Nucleus accumbens (tissue), 56 donors: ENCODE measurements at regions not wholly inside any gene's neighbourhood (a gene's known extent, or its start where the extent isn't known, plus 50 kb on each side); places are given as distances from the start of the nearest gene placed in this dataset.
"Not testable (repeated sequence)": the region's sequence is repeated elsewhere in the genome, so short reads cannot be mapped to it uniquely, and the experiment has no call there.

Source experiments
- DNase-seq, 56 donors: peaks; one replicate each; lab custom pipeline; 2025; lab: John Stamatoyannopoulos, UW

DNA sequence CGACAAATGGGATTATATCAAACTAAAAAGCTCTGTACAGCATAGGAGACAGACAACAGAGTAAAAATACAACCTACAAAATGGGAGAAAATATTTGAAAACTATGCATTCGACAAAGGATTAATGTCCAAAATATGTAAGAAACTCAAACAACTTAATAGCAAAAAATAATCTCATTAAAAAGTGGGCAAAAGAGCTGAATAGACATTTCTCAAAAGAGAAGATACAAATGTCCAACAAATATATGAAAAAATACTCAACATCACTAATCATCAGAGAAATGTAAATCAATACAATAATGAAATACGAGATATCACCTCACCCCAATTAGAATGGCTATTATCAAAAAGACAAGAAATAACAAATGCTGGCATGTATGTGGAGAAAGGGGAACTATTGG is 272.9 kb downstream of the KLHL13 start:
- DNase-seq: no peak

DNA sequence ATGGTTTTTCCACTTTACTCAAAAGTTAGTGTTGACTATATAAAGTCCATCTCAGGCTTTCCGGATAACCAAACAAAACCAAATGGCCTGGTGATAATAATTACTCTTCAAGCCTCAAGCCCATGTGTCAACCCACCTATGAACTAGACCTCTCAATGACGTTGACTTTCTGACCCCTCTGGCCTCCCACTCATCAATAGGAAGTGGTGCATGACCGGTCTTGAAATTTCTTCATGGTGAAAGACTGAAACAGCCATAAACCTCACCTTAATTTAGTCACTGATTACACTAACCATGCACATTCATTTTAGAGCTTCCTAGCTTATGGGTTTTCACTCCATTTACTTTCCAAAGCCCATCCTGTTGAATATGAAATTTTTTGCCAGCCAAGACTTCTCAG is 276.0 kb downstream of the KLHL13 start:
- no peak for DNase-seq

DNA sequence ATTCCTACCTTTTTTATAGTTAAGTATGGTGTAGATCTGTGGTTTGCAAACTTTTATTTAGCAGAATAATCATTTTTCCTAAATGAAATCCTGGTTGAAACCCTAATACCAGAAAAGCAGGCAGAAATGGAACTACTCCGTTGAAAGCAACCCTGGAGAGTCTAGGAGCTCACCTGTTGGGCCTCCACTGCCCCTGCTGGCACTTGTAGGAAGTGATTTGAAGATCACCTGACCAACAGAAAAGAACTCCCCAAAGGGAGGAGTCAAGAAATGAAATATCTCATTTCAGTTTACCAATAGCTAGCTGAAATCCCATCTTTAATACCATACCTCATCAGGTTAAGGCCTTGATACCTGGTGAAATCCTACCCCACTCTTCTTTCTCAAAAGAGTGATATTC is 277.1 kb downstream of the KLHL13 start:
- no peak for DNase-seq

DNA sequence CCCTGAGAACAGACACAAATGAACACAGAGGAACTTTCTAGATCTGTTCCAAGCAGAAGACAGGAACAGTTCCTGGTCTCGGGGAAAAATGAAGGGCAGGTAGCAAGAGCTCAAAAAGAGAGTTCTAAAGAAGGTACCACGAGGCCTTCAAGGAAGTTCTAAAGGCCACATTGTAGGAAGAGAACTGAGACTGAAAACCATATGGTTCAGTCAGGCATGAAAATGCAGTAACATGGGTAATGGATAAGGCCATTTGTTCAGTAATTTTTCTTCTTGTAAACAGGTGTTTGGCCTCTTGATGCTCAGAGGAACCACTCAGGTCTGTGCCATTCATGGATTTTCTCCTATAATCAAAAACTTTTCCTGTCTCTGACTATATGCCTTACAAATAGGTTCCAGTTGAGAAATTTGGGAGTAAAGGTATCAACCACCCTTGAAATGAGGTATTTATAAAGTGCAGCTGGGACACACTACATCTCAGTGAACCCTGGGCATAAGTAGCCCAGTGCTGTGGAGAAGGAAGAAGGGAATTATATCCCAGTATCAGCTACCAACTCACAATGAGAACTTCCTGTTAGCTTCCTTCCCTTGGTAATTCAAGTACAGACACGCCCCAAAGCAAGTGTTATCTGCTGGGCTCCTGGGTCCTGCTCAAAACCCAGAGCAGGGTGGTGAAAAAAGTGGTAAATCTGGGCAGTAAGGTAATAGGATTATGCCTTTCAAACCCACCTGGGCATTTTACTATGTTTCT is 277.9 kb downstream of the KLHL13 start:
- no peak for DNase-seq

DNA sequence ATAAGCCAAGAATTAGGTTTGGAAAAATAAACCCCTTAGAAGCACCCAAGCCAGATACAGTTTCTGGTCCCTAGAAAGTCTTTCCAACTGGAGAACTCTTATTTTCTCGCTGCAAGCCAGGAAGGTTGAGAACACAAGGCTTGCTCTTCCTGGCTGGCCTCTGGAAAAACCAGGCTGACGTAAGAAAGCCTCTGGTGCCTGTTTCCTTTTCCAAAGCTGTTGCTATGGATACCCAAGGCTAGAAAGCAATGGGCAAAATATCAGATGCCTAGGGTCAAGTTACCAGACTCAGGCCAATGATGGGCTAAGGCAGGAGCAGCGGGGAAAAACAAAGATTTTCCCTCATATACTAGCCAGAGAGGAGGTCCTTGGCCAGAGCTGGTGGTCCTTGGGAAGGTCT is 281.6 kb downstream of the KLHL13 start:
- DNase-seq: no peak

DNA sequence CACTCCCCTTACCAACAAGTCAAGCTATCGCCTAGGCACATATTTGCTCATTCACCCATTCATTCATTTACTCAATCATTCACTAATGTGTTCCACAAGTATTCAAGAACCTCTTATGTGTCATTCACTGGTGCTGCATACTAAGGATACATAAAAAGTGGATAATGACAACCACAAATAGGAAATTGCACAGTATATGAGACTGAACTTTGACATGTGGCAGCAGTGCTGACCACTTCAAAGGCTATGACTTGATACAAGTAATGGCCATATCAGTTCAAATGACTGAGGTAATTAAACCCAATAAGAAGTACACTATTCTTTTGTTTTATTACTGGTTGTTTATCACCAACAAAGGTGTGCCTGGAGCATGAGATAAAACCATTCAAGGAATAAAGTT is 282.5 kb downstream of the KLHL13 start:
- no peak for DNase-seq

DNA sequence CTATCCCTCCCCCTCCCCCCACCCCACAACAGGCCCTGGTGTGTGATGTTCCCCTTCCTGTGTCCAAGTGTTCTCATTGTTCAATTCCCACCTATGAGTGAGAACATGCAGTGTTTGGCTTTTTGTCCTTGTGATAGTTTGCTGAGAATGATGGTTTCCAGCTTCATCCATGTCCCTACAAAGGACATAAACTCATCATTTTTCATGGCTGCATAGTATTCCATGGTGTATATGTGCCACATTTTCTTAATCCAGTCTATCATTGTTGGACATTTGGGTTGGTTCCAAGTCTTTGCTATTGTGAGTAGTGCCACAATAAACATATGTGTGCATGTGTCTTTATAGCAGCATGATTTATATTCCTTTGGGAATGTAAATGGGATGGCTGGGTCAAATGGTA is 295.1 kb downstream of the KLHL13 start:
- not testable (repeated sequence) for DNase-seq

DNA sequence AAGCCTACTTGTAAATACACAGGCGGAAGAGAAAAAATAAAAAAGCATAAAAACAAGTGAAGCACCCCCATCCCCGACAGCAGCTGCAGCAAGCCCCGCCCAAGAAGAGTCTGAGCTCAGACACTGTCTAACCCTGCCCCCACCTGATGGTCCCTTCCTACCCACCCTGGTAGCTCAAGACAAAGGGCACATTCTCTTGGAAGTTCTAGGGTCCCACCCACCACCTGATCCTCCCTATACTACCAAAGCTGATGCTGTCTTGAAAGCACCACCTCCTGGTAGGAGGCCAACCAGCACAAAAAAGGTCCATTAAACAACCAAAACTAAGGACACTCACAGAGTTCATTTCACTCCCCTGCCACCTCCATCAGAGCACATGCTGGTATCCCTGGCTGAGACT is 308.2 kb downstream of the KLHL13 start:
- DNase-seq: no peak

DNA sequence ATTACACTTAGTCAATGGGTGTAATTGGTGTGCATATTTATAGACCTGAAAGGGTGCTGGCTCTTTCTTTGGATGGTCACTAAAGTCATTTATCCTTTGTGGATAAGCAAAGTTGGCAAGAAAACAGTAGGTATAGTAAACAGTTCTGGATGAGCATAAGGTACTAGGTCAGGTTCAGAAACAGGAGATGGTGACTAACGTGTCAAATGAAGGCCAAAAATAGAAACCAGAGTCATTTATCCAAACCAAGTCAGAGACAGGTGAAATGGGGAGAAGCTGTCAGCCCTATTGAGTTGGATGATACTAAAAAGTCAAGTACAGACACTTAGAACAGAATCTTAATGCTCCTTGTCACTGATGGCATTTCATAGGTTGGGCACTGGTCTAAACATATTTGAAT is 313.1 kb downstream of the KLHL13 start:
- no peak for DNase-seq

DNA sequence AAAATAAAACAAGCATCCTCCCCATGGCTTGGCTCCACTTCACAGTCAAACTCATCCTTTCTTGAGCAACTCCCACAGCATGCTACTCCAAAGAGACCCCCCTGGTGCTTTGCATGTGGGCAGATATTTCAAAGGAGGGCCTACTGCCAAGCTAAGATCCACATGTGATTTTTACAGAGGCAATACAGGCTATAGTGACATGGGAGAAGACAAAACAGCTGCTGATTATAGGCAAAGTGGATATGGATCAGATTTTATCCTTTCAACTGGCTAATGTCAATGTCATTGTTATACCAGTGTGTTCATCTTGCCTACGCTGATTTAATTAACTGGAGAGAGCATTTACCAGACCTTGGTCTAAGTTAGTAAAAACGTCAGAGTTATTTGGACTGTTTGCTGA is 328.3 kb downstream of the KLHL13 start:
- no peak for DNase-seq

DNA sequence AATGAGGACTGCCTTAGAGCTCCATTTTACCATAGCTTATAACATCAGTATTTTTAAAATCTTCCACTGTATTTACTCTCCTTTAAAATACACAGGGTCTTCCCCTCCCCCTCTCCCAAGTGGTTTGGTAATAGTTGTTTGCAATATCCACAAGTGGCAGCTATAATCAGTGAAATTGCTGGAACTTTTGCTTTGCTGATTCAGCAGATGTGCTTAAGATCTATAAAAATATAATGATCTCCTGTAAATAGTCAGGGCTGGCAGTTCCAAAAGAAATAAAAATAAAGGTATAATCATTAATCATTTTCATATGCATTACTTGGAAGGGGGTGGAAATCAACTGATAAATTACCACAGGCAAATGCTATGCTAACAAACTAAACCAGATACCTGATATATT is 345.2 kb downstream of the KLHL13 start:
- no peak for DNase-seq

DNA sequence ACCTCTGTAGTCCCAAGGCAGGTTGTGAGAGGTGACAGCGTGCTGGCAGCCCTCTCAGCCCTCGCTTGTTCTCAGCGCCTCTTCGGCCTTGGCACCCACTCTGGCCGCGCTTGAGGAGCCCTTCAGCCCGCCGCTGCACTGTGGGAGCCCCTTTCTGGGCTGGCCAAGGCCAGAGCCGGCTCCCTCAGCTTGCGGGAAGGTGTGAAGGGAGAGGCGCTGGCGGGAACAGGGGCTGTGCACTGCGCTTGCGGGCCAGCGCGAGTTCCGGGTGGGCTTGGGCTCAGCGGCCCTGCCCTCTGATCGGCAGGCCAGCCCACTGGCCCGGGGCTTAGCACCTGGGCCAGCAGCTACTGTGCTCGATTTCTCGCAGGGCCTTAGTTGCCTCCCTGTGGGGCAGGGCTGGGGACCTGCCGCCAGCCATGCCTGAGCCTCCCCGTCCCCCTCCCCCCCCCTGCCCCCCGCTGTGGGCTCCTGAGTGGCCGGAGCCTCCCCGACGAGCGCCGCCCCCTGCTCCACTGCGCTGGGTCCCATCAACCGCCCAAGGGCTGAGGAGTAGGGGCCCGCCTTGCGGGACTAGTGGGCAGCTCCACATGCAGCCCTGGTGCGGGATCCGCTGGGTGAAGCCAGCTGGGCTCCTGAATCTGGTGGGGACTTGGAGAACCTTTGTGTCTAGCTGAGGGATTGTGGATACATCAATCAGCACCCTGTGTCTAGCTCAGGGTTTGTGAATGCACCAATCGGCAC is 347.6 kb downstream of the KLHL13 start:
- DNase-seq: no peak

DNA sequence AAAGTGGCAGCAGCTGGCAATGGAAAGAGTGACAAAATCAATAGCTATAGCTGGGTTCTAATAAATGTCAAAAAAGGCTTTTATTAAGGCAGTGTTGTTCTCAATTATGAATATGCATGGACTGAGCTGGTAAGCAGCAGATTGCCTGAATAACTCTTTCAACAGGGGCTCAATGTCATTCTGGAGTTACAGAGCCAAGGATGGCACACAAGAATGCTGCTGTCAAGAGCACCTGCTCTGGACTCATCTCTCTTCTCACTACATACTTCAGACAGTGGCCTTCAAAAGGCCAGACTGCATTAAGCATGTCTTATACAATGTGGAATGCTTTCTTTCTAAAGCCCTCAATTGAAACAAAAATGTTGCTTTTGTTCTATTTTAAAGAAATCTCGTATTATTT is 351.4 kb downstream of the KLHL13 start:
- DNase-seq: no peak

DNA sequence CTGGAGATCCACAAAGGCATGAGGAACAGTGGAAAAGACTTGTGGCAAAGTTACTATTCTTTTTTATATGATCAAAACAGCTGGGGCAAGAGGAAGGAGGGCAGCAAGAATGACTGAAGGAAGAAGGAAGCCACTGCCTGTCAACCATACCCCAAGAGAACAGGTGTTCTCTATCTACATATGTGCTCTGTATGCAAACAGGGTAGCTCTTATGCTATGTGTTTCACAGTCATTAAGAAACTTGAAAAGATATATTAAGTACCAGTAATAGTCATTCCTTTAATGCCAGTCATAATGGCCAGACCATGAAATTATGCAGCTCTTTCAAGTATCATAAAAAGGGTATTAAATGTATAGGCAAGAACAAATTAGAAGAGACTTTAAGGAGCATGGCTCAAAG is 363.9 kb downstream of the KLHL13 start:
- no peak for DNase-seq

DNA sequence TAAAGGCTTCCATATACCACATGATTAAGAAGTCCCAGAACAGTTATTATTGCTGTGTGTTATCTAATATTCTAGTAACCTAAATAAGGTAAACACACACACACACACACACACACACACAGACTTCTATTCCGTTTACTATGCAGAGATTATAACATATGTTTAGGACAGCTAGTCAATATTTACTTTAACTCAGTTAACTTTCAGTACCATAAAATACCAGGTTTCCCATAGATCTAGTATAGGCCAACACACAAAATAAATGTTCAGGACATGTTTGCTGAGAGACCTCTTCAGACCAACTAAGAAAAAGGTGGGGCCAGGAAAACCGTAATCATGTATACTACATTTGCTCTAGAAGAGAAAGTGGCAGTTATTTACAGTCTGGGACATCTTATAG is 365.5 kb downstream of the KLHL13 start:
- no peak for DNase-seq

DNA sequence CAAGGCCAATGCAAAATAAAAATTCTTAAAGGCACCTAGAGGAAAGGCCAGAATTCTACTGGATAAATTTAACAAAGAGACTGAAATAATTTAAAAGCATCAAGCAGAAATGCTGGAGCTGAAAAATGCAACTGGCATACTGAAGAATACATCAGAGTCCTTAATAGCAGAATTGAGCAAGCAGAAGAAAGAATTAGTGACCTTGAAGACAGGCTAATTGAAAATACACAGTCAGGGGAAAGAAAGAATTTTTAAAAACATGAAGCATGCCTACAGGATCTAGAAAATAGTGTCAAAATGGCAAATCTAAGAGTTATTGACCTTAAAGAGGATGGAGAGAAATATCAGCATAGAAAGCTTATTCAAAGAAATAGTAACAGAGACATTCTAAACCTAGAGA is 371.7 kb downstream of the KLHL13 start:
- DNase-seq: no peak

DNA sequence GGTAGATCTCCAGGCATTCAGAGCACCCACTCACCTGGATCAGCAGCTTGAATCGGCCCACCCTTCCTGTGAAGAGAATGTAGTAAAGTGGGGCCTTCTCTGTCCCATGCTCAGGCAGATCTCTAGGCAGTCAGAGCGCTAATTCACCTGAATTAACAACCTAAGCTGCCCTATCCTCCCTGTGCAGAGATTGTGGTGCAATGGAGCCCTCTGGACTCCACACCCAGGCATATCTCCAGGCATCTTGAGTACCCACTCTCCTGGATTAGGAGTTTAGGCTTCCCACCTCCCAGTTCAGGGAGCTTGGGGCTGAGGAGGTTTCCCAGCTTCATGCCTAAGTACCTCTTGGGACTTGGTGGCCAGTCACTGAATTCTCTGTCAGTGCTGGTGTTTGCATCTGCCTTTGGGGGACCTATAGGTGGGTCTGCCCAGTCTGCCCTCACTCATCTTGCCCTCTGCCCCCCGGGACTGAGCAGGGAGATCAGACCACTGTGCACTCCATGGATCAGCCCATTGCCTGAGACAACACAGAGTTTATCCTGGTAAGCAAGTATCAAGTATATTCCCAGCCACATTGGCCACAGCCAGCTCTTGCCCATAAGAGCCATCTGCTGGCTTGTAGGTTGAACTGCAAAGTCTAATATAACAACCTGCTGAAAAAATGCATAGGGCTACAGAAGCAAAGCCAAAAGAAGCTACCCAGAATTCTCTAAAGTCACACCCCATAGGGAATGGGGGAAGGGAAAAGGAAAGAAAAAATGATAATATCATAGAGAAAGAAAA is 372.9 kb downstream of the KLHL13 start:
- peak in 2 of 56 donors; percentile 0 for DNase-seq

DNA sequence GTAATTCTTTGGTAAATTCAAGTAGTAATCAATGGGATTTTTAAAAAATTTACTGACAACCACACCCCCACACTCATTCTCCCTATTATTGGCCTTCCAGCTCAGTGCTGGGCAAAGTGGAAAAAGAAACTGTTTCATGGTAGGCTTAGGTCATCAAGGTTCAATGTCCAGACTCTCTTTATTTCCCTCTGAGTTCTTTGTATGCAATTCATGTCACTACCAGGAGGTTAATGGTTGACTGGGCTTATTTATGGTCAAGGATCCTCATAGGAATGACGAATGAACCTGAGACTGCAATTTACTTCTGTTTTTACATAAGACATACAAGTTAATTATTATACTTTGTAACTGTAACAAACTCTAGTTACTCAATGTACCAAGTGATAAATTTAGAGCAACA is 403.2 kb downstream of the KLHL13 start:
- no peak for DNase-seq

DNA sequence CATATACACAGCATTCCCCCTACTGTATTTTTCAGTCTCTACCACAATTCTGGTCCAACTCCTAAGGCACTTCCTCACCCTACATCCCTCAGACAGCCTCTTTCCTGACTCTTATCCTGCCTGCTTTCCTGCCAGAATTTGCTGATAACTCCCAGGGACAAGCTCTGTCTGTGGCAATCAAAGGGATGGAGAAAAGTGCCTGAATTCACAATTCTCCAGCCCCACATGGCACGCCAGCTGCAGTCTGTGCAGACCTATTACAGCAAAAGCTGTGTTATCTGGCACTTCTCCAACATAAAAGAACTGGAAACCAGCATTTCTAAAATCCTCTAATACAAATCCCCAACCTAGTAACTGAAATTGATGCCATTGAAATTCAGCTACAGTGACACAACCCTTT is 404.8 kb downstream of the KLHL13 start:
- DNase-seq: peak in 1 of 56 donors; percentile 0

DNA sequence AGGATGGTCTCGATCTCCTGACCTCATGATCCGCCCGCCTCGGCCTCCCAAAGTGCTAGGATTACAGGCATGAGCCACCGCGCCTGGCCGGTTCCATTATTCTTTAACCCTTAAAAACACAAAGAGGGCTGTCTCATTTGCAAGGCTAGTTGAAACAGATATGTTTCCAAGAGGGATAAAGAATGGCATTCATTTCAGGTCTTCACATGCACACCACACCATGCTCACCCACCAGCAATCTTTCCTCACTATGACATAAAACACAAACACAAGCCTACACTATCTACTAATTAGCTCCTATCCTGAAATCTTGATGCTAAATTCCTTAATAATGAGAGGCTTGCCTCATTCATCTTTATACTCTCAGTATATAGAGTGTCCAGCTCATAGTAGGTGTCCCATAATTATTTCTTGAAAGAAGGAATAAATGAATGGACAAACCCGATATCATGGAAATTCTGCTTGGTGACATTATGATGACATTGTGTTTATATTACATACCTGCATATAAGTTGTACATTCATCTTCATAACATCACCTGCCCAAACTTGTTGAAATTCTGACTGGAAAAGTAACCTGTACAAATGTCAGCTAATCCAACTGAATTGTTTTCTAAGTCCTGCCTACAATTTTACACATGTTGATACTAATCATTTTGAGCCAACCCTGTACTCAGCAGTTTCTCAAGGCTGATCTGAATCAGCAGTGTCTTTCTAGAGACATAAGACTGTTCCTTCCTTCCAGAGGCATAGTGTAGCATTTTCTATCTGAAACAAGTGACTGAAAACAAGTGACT is 408.5 kb downstream of the KLHL13 start:
- no peak for DNase-seq

DNA sequence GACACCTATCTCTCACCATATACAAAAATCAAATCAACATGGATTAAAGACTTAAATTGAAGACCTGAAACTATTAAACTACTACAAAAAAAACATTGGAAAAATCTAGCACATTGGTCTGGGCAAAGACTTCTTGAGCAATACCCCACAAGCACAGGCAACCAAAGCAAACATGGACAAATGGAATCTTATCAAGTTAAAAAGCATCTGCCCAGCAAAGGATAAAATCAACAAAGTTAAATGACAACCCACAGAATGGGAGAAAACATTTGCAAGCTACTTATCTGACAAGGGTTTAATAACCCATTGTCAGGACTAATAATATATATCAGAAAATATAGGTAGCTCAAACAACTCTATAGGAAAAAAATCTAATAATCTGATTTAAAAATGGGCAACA is 415.6 kb downstream of the KLHL13 start:
- no peak for DNase-seq
